Neural cell (in vitro differentiated cells): ENCODE measurements at regions not wholly inside any gene's neighbourhood (a gene's known extent, or its start where the extent isn't known, plus 50 kb on each side); places are given as distances from the start of the nearest gene placed in this dataset.

Source experiments
- H2AFZ ChIP-seq: fragments of 200-600, 300-800 bp; sonication (generic), shearing (Covaris generic); 2 replicates; pipeline ENCODE4 v1.6.0; 2014; ENCODE audit warnings: low read depth, mild to moderate bottlenecking, antibody characterized with exemption, low read length, moderate library complexity
- H3F3A ChIP-seq: fragments of 200-600 bp; shearing (Covaris generic); 2 replicates; pipeline ENCODE4 v1.6.1; 2016; ENCODE audit warnings: mild to moderate bottlenecking, moderate library complexity, mixed read lengths, antibody characterized with exemption, low read length; ENCODE audit not compliant: insufficient read depth, poor library complexity, severe bottlenecking
- H3K27ac ChIP-seq: fragments of 200-600, 300-800 bp; sonication (generic), shearing (Covaris generic); 2 replicates; pipeline ENCODE4 v1.5.1; 2014; ENCODE audit warnings: mild to moderate bottlenecking, low read length, moderate library complexity
- H3K27me3 ChIP-seq: fragments of 300-800, 200-600 bp; sonication (generic), shearing (Covaris generic); 2 replicates; pipeline ENCODE4 v1.6.0; 2014; ENCODE audit warnings: mild to moderate bottlenecking, low read depth, low read length, moderate library complexity; ENCODE audit not compliant: insufficient read depth
- H3K36me3 ChIP-seq: fragments of 300-800, 200-600 bp; sonication (generic), shearing (Covaris generic); 2 replicates; pipeline ENCODE4 v1.5.1; 2014; ENCODE audit warnings: mild to moderate bottlenecking, antibody characterized with exemption, low read length, moderate library complexity; ENCODE audit not compliant: insufficient read depth
- H3K4me2 ChIP-seq: fragments of 300-800, 200-600 bp; sonication (generic), shearing (Covaris generic); 2 replicates; pipeline ENCODE4 v1.6.0; 2014; ENCODE audit warnings: mild to moderate bottlenecking, low read length
- H3K4me3 ChIP-seq: fragments of 300-800, 200-600 bp; sonication (generic), shearing (Covaris generic); 2 replicates; pipeline ENCODE4 v1.5.1; 2014; ENCODE audit warnings: mild to moderate bottlenecking, low read length, moderate library complexity
- H3K79me2 ChIP-seq: fragments of 200-600 bp; shearing (Covaris generic); replicated peaks from 2 replicates; pipeline ENCODE4 v1.6.0; 2014; ENCODE audit warnings: mild to moderate bottlenecking, low read length, moderate library complexity; ENCODE audit not compliant: insufficient read depth
- H3K9ac ChIP-seq: fragments of 300-800, 200-600 bp; sonication (generic), shearing (Covaris generic); 2 replicates; pipeline ENCODE4 v1.6.1; 2016; ENCODE audit warnings: mild to moderate bottlenecking, low read length, mixed read lengths
- H3K9me2 ChIP-seq: fragments of 200-600 bp; shearing (Covaris generic); 2 replicates; pipeline ENCODE4 v1.6.1; 2016; ENCODE audit warnings: mild to moderate bottlenecking, low read length, mixed read lengths; ENCODE audit not compliant: insufficient read depth
- H3K9me3 ChIP-seq: fragments of 200-600, 300-800 bp; sonication (generic), shearing (Covaris generic); 2 replicates; pipeline ENCODE4 v1.6.1; 2016; ENCODE audit warnings: mild to moderate bottlenecking, mixed run types, low read length, moderate library complexity, mixed read lengths
- H4K20me1 ChIP-seq: fragments of 200-600 bp; shearing (Covaris generic); 2 replicates; pipeline ENCODE4 v1.6.1; 2016; ENCODE audit warnings: mild to moderate bottlenecking, mixed run types; ENCODE audit not compliant: insufficient read depth
- CTCF ChIP-seq: fragments of 450-650 bp; IDR thresholded peaks from 2 replicates; pipeline ENCODE4 v1.5.1; 2014; ENCODE audit warnings: antibody characterized with exemption, mild to moderate bottlenecking, moderate library complexity; ENCODE audit not compliant: poor library complexity, severe bottlenecking
- EP300 ChIP-seq: fragments of 450-650 bp; conservative IDR thresholded peaks from 2 replicates; pipeline ENCODE4 v1.6.1; 2014; ENCODE audit warnings: antibody characterized with exemption, mild to moderate bottlenecking, moderate library complexity; ENCODE audit not compliant: poor library complexity, severe bottlenecking
- EZH2 ChIP-seq: fragments of 200-600, 300-800 bp; shearing (Covaris generic), sonication (generic); IDR thresholded peaks from 2 replicates; pipeline ENCODE4 v1.6.1; 2014; ENCODE audit warnings: antibody characterized with exemption, low read length, borderline replicate concordance, mild to moderate bottlenecking; ENCODE audit not compliant: insufficient read depth, poor library complexity, severe bottlenecking
- MXI1 ChIP-seq: fragments of 450-650 bp; conservative IDR thresholded peaks from 2 replicates; pipeline ENCODE4 v1.6.1; 2014; ENCODE audit warnings: antibody characterized with exemption, mild to moderate bottlenecking; ENCODE audit not compliant: poor library complexity, severe bottlenecking
- POLR2AphosphoS5 ChIP-seq: IDR thresholded peaks from 2 replicates; pipeline ENCODE4 v1.6.1; 2012
- RAD21 ChIP-seq: fragments of 450-650 bp; conservative IDR thresholded peaks from 2 replicates; pipeline ENCODE4 v1.6.1; 2014; ENCODE audit warnings: antibody characterized with exemption, mild to moderate bottlenecking, moderate library complexity
- REST ChIP-seq: IDR thresholded peaks from 2 replicates; pipeline ENCODE4 v1.6.1; 2012; ENCODE audit warnings: borderline replicate concordance
- SMC3 ChIP-seq: fragments of 450-650 bp; conservative IDR thresholded peaks from 2 replicates; pipeline ENCODE4 v1.6.1; 2014; ENCODE audit warnings: antibody characterized with exemption, mild to moderate bottlenecking, moderate library complexity; ENCODE audit not compliant: poor library complexity
- TAF1 ChIP-seq: IDR thresholded peaks from 2 replicates; pipeline ENCODE4 v1.6.1; 2012; ENCODE audit warnings: low read depth

- no peaks in the 10 kb centered on the region for H4K20me1 ChIP-seq
- H2AFZ ChIP-seq, result no peak overlapping the region
- no peaks in the 10 kb centered on the region for H3K9me3 ChIP-seq
- H3K27me3 ChIP-seq, result no peaks in the 10 kb centered on the region
- H3K27ac ChIP-seq, result no peak overlapping the region
- no peak overlapping the region for H3K9ac ChIP-seq
- H3K9me2 ChIP-seq, result no peaks in the 10 kb centered on the region
- H3K36me3 ChIP-seq, result no peaks in the 10 kb centered on the region
- no peak overlapping the region for H3K4me3 ChIP-seq
- H3K4me2 ChIP-seq, result no peak overlapping the region
- H3F3A ChIP-seq, result no peaks in the 10 kb centered on the region
- H3K79me2 ChIP-seq, result no peaks in the 10 kb centered on the region
- no peak for TF ChIP-seq CTCF
- TF ChIP-seq EZH2, result no peak
- no peak for TF ChIP-seq MXI1
- no peak for TF ChIP-seq REST
- TF ChIP-seq SMC3, result no peak
- no peak for TF ChIP-seq EP300
- TF ChIP-seq RAD21, result no peak
- no peak for TF ChIP-seq POLR2AphosphoS5
Observed at GRCh38 chr4:14809203-14809602, 193.1 kb upstream of the CPEB2 start.

GRCh38 chr4:14810121-14810520, 192.2 kb upstream of the CPEB2 start:
- Histone ChIP-seq H4K20me1 (no peaks in the 10 kb centered on the region), H3K36me3 (no peaks in the 10 kb centered on the region), H3K4me3 (no peak overlapping the region), H3K4me2 (no peak overlapping the region), H3K9me3 (no peaks in the 10 kb centered on the region), H3K27me3 (no peaks in the 10 kb centered on the region), H2AFZ (no peak overlapping the region), H3K79me2 (no peaks in the 10 kb centered on the region), H3K9me2 (no peaks in the 10 kb centered on the region), H3F3A (no peaks in the 10 kb centered on the region), H3K27ac (no peak overlapping the region), H3K9ac (no peak overlapping the region)
- TF ChIP-seq MXI1, result no peak
- no peak for TF ChIP-seq EZH2
- TF ChIP-seq SMC3, result no peak
- no peak for TF ChIP-seq CTCF
- TF ChIP-seq TAF1, result no peak
- no peak for TF ChIP-seq POLR2AphosphoS5
- TF ChIP-seq REST, result no peak
- TF ChIP-seq RAD21, result no peak
